Prostate gland (tissue), 2 donors: ENCODE measurements at regions not wholly inside any gene's neighbourhood (a gene's known extent, or its start where the extent isn't known, plus 50 kb on each side); places are given as distances from the start of the nearest gene placed in this dataset.

ENCODE experiments used
- CTCF ChIP-seq, 4 experiments: fragments of 200-600 bp in 2 of 4; fragments of 450-650 bp in 2 of 4; sonication (generic) in 2 of 4; IDR thresholded peaks; 1 replicate in 3 of 4; 2 replicates in 1 of 4; pipeline ENCODE4 v1.5.1; 2016 to 2019; ENCODE audit warnings: antibody characterized with exemption in 4 of 4, mild to moderate bottlenecking in 2 of 4, moderate library complexity in 2 of 4
- POLR2A ChIP-seq: fragments of 450-650 bp; IDR thresholded peaks from one replicate; pipeline ENCODE4 v1.6.1; 2016; ENCODE audit warnings: antibody characterized with exemption, mild to moderate bottlenecking
- POLR2AphosphoS5 ChIP-seq: sonication (generic); formaldehyde crosslinking; IDR thresholded peaks from one replicate; pipeline ENCODE4 v1.6.1; 2017; ENCODE audit warnings: antibody characterized with exemption

GRCh38 chr13:31963631-31964030 lies 67.9 kb upstream of the FRY start:
- TF ChIP-seq CTCF (IDR thresholded peaks at IDR 0.05) (no peak), POLR2A (no peak), POLR2AphosphoS5 (no peak)
